ENCODE measurements at regions not wholly inside any gene's neighbourhood (a gene's known extent, or its start where the extent isn't known, plus 50 kb on each side); places are given as distances from the start of the nearest gene placed in this dataset.

DNA sequence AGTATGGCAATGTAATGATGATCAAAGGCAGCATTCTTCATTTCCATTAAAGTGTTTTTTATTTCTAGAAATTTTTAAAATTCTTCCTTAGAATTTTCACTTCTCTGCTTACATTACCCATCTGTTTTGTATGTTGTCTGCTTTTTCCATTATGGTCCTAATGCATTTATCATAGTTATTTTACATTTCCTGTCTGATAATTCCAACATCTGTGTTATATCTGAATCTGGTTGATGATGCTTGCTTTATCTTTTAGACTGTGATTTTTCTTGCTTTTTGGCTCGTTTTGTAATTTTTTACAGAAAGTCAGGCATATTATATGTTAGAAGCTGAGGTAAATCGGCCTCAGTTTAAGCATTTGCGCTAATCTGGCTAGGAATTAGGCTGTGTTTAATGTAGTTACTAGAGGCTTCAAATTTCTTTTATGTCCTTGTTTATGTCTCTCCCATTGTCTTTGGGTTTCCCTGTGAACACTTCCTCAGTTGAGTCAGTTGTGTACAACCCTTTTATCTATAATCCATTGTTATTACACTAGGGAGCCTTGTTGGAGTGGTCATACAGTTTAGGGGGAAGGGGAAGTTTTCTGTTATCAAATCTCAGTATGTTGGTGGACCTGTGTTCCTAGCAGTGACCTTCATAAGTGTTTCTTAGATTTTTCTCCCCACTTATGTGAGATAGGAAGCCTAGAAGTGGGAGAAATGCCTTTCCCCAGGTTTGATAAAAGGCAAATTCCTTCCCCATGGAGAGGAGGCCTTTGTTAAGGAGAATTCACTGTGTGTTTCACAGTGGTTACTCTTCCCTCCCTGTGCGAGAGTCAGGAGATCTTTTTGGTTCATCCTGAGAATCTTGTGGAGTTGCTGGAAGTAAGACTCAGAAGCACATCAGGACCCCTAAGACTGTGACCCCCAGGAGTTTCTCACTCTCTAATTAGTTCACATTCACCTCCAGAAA is 437.5 kb downstream of the INSC start:
- H3K27ac ChIP-seq: no peak overlapping the region
- H3K4me3 ChIP-seq: no peak overlapping the region
- no peaks in the 10 kb centered on the region for H3K36me3 ChIP-seq
- 76 to 84% methylated on average over 4 of the region's 4 CpGs for WGBS, 2 donors
- intact Hi-C loops (cut with DNase I): no loop called here
- H3K9me3 ChIP-seq: no peaks in the 10 kb centered on the region
- no peaks in the 10 kb centered on the region for H3K27me3 ChIP-seq
- no peaks in the 10 kb centered on the region for H3K4me1 ChIP-seq
- TF ChIP-seq, protein P1, sequence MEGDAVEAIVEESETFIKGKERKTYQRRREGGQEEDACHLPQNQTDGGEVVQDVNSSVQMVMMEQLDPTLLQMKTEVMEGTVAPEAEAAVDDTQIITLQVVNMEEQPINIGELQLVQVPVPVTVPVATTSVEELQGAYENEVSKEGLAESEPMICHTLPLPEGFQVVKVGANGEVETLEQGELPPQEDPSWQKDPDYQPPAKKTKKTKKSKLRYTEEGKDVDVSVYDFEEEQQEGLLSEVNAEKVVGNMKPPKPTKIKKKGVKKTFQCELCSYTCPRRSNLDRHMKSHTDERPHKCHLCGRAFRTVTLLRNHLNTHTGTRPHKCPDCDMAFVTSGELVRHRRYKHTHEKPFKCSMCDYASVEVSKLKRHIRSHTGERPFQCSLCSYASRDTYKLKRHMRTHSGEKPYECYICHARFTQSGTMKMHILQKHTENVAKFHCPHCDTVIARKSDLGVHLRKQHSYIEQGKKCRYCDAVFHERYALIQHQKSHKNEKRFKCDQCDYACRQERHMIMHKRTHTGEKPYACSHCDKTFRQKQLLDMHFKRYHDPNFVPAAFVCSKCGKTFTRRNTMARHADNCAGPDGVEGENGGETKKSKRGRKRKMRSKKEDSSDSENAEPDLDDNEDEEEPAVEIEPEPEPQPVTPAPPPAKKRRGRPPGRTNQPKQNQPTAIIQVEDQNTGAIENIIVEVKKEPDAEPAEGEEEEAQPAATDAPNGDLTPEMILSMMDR (IDR thresholded peaks at IDR 0.05): no peak
- no peak for TF ChIP-seq EP300 (IDR thresholded peaks at IDR 0.05)
- TF ChIP-seq POLR2A (IDR thresholded peaks at IDR 0.05): no peak
- no peak for TF ChIP-seq POLR2AphosphoS5 (IDR thresholded peaks at IDR 0.05)
- no peak for DNase-seq

DNA sequence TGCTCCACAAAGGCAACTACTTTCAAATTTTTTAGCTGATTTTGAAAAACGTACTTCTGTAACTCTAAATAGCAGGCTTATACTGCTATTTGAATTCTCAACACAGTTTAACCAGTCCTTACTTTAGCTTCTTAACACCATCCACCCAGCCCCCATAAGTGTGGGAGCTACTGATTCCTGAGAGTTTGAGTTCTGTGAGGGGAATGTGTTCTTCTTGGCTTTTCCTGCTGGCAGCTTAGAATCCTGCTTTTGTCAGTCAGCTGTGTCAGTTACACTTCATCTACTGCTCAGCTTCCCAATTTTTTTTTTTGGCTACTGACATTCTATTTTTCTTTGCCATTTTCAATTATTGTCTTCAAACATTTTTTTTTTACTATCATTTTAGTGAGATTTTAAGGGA is 440.4 kb downstream of the INSC start:
- Histone ChIP-seq H3K4me3 (no peak overlapping the region), H3K27ac (no peak overlapping the region), H3K4me1 (no peaks in the 10 kb centered on the region), H3K36me3 (no peaks in the 10 kb centered on the region), H3K9me3 (no peaks in the 10 kb centered on the region), H3K27me3 (no peaks in the 10 kb centered on the region)
- DNase-seq: no peak
- intact Hi-C loops (cut with DNase I): no loop called here
- no peak for TF ChIP-seq POLR2A (IDR thresholded peaks at IDR 0.05)
- no peak for TF ChIP-seq EP300 (IDR thresholded peaks at IDR 0.05)
- TF ChIP-seq, protein P1 (IDR thresholded peaks at IDR 0.05): no peak
- no peak for TF ChIP-seq POLR2AphosphoS5 (IDR thresholded peaks at IDR 0.05)
- WGBS, 2 donors: 77 to 78% methylated on average over 1 of the region's 1 CpG

DNA sequence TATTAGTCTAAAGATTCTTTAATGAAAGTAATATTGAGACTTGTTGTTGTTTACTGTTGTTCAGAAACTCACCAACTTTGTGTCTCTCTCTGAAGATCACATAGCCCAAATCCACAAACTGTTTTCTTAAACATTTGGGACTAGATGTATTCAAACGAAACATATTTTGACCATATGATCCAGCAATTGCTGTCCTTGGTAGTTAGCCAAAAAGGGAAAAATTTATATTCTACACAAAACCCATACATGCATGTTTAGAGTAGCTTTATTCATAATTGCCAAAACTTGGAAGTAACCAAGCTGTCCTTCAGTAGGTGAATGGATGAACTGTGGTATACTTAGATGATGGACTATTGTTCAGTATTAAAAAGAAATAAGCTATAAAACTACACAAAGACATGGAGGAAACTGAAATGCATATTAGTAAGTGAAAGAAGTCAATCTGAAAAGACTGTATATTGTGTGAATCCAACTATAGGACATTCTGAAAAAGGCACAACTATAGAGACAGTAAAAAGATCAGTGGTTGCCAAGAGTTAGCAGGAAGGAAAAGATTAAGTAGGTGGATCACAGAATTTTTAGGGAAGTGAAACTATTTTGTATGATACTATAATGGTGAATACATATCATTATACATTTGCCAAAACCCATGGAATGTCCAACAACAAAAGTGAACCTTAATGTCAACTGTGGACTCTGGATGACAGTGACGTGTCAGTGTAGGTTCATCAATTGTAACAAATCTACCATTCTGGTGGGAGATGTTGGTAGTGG is 442.9 kb downstream of the INSC start:
- Histone ChIP-seq H3K4me3 (no peak overlapping the region), H3K27me3 (no peaks in the 10 kb centered on the region), H3K27ac (no peak overlapping the region), H3K36me3 (no peaks in the 10 kb centered on the region), H3K9me3 (no peaks in the 10 kb centered on the region), H3K4me1 (no peaks in the 10 kb centered on the region)
- TF ChIP-seq, protein P1 (IDR thresholded peaks at IDR 0.05): no peak
- no peak for TF ChIP-seq POLR2A (IDR thresholded peaks at IDR 0.05)
- TF ChIP-seq EP300 (IDR thresholded peaks at IDR 0.05): no peak
- no peak for TF ChIP-seq POLR2AphosphoS5 (IDR thresholded peaks at IDR 0.05)
- no peak for DNase-seq
- intact Hi-C loops (cut with DNase I): no loop called here
- WGBS, 2 donors: 80 to 82% methylated on average over 2 of the region's 2 CpGs

DNA sequence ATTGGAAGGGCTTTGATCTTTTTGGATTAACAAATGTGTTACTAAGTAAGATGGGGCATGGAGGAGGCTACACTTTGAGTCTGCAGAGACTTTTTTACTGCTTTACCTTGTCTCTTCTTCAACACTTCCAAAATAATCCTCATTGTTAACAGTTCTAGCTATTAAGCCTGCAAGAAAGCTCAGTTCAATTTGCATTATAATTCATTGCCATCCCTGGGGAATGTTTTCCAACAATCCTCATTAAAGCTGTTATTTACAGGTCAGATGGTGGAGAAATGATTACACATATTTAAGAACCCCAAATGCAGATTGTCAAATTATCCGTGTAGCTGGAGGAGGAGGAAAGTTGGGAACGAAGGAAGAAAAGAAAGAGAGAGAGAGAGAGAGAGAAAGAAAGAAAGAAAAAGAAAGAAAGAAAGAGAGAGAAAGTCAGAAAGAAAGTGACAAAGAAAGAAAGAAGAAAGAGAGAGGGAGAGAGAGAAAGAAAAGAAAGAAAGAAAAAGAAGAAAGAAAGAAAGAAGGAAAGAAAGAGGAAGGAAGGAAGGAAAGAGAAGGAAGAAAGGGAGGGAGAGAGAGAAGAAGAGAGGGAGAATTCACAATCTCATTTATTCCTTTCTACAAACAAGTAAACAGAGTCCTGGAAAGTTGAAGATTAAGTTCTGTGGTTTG is 443.9 kb downstream of the INSC start:
- Histone ChIP-seq H3K36me3 (no peaks in the 10 kb centered on the region), H3K4me1 (no peaks in the 10 kb centered on the region), H3K4me3 (no peak overlapping the region), H3K9me3 (no peaks in the 10 kb centered on the region), H3K27ac (no peak overlapping the region), H3K27me3 (no peaks in the 10 kb centered on the region)
- no peak for DNase-seq
- TF ChIP-seq EP300 (IDR thresholded peaks at IDR 0.05): no peak
- no peak for TF ChIP-seq POLR2AphosphoS5 (IDR thresholded peaks at IDR 0.05)
- TF ChIP-seq POLR2A (IDR thresholded peaks at IDR 0.05): no peak
- TF ChIP-seq, protein P1 (IDR thresholded peaks at IDR 0.05): no peak
- WGBS, 2 donors: 48 to 59% methylated on average over 2 of the region's 2 CpGs
- intact Hi-C loops (cut with DNase I): no loop called here
